ENCODE measurements at regions not wholly inside any gene's neighbourhood (a gene's known extent, or its start where the extent isn't known, plus 50 kb on each side); places are given as distances from the start of the nearest gene placed in this dataset.

- no peak overlapping the region for H3K4me3 Mint-ChIP-seq
- no peaks in the 10 kb centered on the region for H3K36me3 Mint-ChIP-seq
- no peaks in the 10 kb centered on the region for H3K9me3 Mint-ChIP-seq
- no peaks in the 10 kb centered on the region for H3K27me3 Mint-ChIP-seq
- no peak for DNase-seq (ENCODE audit: extremely low spot score, unreplicated experiment)
- no peaks in the 10 kb centered on the region for H3K4me1 Mint-ChIP-seq (ENCODE audit: unreplicated experiment)
- TF ChIP-seq CTCF (conservative IDR thresholded peaks at IDR 0.05) = no peak
- no peak overlapping the region for H3K27ac Mint-ChIP-seq
Observed at GRCh38 chr15:31843426-31844055, 186.8 kb upstream of the CHRNA7 start.

GRCh38 chr15:31845791-31846190, 184.5 kb upstream of the CHRNA7 start:
- Mint-ChIP-seq H3K4me1 (ENCODE audit: unreplicated experiment) (no peaks in the 10 kb centered on the region), H3K36me3 (no peaks in the 10 kb centered on the region), H3K27me3 (no peaks in the 10 kb centered on the region), H3K27ac (no peak overlapping the region), H3K4me3 (no peak overlapping the region), H3K9me3 (no peaks in the 10 kb centered on the region)
- no peak for TF ChIP-seq CTCF (conservative IDR thresholded peaks at IDR 0.05)
- no peak for DNase-seq (ENCODE audit: extremely low spot score, unreplicated experiment)

- Mint-ChIP-seq H3K4me3 (no peak overlapping the region), H3K27me3 (no peaks in the 10 kb centered on the region), H3K9me3 (peaks cover 6% of the 10 kb centered on the region), H3K36me3 (no peaks in the 10 kb centered on the region), H3K4me1 (ENCODE audit: unreplicated experiment) (no peaks in the 10 kb centered on the region), H3K27ac (no peak overlapping the region)
- DNase-seq (ENCODE audit: extremely low spot score, unreplicated experiment) = no peak
- no peak for TF ChIP-seq CTCF (conservative IDR thresholded peaks at IDR 0.05)
Observed at GRCh38 chr15:31847961-31848360, 182.4 kb upstream of the CHRNA7 start.

GRCh38 chr15:31848621-31849020, 181.7 kb upstream of the CHRNA7 start:
- H3K9me3 Mint-ChIP-seq = peaks cover 6% of the 10 kb centered on the region
- H3K27me3 Mint-ChIP-seq = no peaks in the 10 kb centered on the region
- no peaks in the 10 kb centered on the region for H3K4me1 Mint-ChIP-seq (ENCODE audit: unreplicated experiment)
- H3K4me3 Mint-ChIP-seq = no peak overlapping the region
- H3K27ac Mint-ChIP-seq = no peak overlapping the region
- no peak for DNase-seq (ENCODE audit: extremely low spot score, unreplicated experiment)
- no peaks in the 10 kb centered on the region for H3K36me3 Mint-ChIP-seq
- no peak for TF ChIP-seq CTCF (conservative IDR thresholded peaks at IDR 0.05)

- TF ChIP-seq CTCF (conservative IDR thresholded peaks at IDR 0.05) = no peak
- Mint-ChIP-seq H3K27ac (no peak overlapping the region), H3K4me1 (ENCODE audit: unreplicated experiment) (no peaks in the 10 kb centered on the region), H3K36me3 (no peaks in the 10 kb centered on the region), H3K9me3 (peaks cover 6% of the 10 kb centered on the region), H3K27me3 (no peaks in the 10 kb centered on the region), H3K4me3 (no peak overlapping the region)
- no peak for DNase-seq (ENCODE audit: extremely low spot score, unreplicated experiment)
Observed at GRCh38 chr15:31852933-31853799, 177.1 kb upstream of the CHRNA7 start.

Data from type B pancreatic cell (in vitro differentiated cells).